ENCODE measurements at regions not wholly inside any gene's neighbourhood (a gene's known extent, or its start where the extent isn't known, plus 50 kb on each side); places are given as distances from the start of the nearest gene placed in this dataset.

DNA sequence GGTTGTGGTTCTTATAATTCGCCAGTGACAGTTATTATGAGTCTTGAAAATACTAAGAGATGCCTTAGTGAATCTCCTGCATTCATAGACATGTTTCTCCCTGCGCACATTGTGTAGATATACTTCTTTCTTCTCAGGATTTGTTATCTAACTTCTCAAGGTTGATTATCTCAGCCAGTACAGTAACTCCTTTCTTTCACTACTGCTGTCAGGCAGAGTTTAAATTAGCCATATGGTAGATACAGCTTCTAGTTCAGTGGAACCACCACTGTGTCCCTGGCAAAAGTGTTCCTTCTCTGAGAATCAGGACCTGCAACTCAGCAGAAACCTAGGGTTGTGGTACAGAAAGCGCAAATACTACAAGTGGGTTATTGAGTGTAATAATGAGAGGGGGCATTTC lies 175.0 kb upstream of the SGO1 start:
- Histone ChIP-seq H3K4me1 (ENCODE audit: insufficient read depth, low read length) (no peaks in the 10 kb centered on the region), H2AFZ (ENCODE audit: low read length) (no peak overlapping the region), H2AK5ac (ENCODE audit: insufficient read length, low read length) (no peak overlapping the region), H3K4ac (ENCODE audit: low read depth, low read length) (no peak overlapping the region), H4K20me1 (ENCODE audit: control insufficient read depth, insufficient read depth, insufficient read length) (no peaks in the 10 kb centered on the region), H3K14ac (ENCODE audit: insufficient read depth, low read length) (no peak overlapping the region), H3K79me1 (ENCODE audit: insufficient read depth, low read depth, low read length, poor library complexity, severe bottlenecking) (no peaks in the 10 kb centered on the region), H3K27ac (ENCODE audit: insufficient read length, low read depth, low read length) (no peak overlapping the region), H3K9me3 (ENCODE audit: control insufficient read depth, low read depth, low read length) (no peaks in the 10 kb centered on the region), H2BK5ac (ENCODE audit: insufficient read length, low read length) (no peak overlapping the region), H3K56ac (ENCODE audit: insufficient read length, low read depth, low read length) (no peak overlapping the region), H4K8ac (replicated peaks; ENCODE audit: insufficient read length, low read depth, low read length) (no peak overlapping the region), H4K91ac (ENCODE audit: insufficient read length, low read depth, low read length) (no peak overlapping the region), H2BK120ac (ENCODE audit: low read depth, low read length, poor library complexity, severe bottlenecking) (no peak overlapping the region), H3K27me3 (ENCODE audit: insufficient read depth, low read length) (no peaks in the 10 kb centered on the region; the same call in 1 of the 2 replicates), H3K18ac (ENCODE audit: insufficient read length, low read depth, low read length) (no peak overlapping the region), H3K79me2 (ENCODE audit: insufficient read depth, low read length) (no peaks in the 10 kb centered on the region), H3K4me2 (ENCODE audit: insufficient read depth, insufficient read length, low read length) (no peak overlapping the region), H3K9ac (ENCODE audit: extremely low read depth, insufficient read length, low read length) (no peak overlapping the region), H2BK20ac (ENCODE audit: low read depth, low read length, poor library complexity, severe bottlenecking) (no peak overlapping the region), H4K5ac (ENCODE audit: insufficient read length, low read depth, low read length) (no peak overlapping the region), H2BK12ac (ENCODE audit: insufficient read length, low read depth, low read length) (no peak overlapping the region), H3K23me2 (ENCODE audit: insufficient read length, low read depth, low read length, poor library complexity, severe bottlenecking) (no peaks in the 10 kb centered on the region), H3T11ph (ENCODE audit: low read length) (no peak overlapping the region), H2BK15ac (ENCODE audit: low read depth, low read length) (no peak overlapping the region), H3K23ac (ENCODE audit: insufficient read length, low read depth, low read length) (no peak overlapping the region)
- H3K4me1 Mint-ChIP-seq, result no peaks in the 10 kb centered on the region
- no peak overlapping the region for H3K4me3 Mint-ChIP-seq
- no peak for DNase-seq
- TF ChIP-seq, protein P1, sequence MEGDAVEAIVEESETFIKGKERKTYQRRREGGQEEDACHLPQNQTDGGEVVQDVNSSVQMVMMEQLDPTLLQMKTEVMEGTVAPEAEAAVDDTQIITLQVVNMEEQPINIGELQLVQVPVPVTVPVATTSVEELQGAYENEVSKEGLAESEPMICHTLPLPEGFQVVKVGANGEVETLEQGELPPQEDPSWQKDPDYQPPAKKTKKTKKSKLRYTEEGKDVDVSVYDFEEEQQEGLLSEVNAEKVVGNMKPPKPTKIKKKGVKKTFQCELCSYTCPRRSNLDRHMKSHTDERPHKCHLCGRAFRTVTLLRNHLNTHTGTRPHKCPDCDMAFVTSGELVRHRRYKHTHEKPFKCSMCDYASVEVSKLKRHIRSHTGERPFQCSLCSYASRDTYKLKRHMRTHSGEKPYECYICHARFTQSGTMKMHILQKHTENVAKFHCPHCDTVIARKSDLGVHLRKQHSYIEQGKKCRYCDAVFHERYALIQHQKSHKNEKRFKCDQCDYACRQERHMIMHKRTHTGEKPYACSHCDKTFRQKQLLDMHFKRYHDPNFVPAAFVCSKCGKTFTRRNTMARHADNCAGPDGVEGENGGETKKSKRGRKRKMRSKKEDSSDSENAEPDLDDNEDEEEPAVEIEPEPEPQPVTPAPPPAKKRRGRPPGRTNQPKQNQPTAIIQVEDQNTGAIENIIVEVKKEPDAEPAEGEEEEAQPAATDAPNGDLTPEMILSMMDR (conservative IDR thresholded peaks at IDR 0.05), result no peak
- WGBS (ENCODE audit: extremely low coverage, insufficient read length, low lambda C conversion rate), result no CpG with 5 or more reads among the region's 3 CpGs
- peaks cover 3 to 6% of the 10 kb centered on the region in 2 experiments; a peak in 1 of 5 replicates for H3K9me3 Mint-ChIP-seq
- peaks cover 1 to 12% (median 6%) of the 10 kb centered on the region in 3 experiments; a peak in 5 of 7 replicates for H3K36me3 Mint-ChIP-seq (ENCODE audit: insufficient read depth in 1 of 3, low read depth in 3 of 3)
- no peak overlapping the region for H3K27ac Mint-ChIP-seq
- peaks cover 1% of the 10 kb centered on the region for H3K27me3 Mint-ChIP-seq (ENCODE audit: low read depth)

Measured in H9 (cell line).